Caco-2 (cell line): ENCODE measurements at regions not wholly inside any gene's neighbourhood (a gene's known extent, or its start where the extent isn't known, plus 50 kb on each side); places are given as distances from the start of the nearest gene placed in this dataset.

Experiments used
- BruUV-seq: library from RNA; stranded (reverse); fragments of 400-500 nt; replicated peaks from 2 replicates; lab custom pipeline; 2021; lab: Mats Ljungman, UMichigan
- CTCF ChIA-PET: fragments of 300-600 bp; sonication (Branson Sonifier 250); formaldehyde crosslinking; loops from one replicate; lab custom pipeline; 2022; ENCODE audit warnings: antibody characterized with exemption; lab: Charles Lee
- POLR2A ChIA-PET: fragments of 300-600 bp; sonication (Branson Sonifier 250); formaldehyde crosslinking; loops from one replicate; lab custom pipeline; 2022; ENCODE audit warnings: antibody characterized with exemption; lab: Charles Lee
- DNase-seq, 2 experiments: peaks; one replicate each; pipeline versions ENCODE4 v3.0.0 to v3.0.0-alpha.2; 2020 to 2022
- H3K27me3 ChIP-seq: replicated peaks from 2 replicates; pipeline ENCODE4 v1.6.0; 2011; ENCODE audit warnings: low read length; ENCODE audit not compliant: control insufficient read depth, insufficient read depth
- H3K36me3 ChIP-seq: 2 replicates; pipeline ENCODE4 v1.5.1; 2011; ENCODE audit warnings: low read length; ENCODE audit not compliant: control insufficient read depth, insufficient read depth
- H3K4me1 ChIP-seq: fragments of 250-450 bp; sonication (Bioruptor Pico); 2 replicates; pipeline ENCODE4 v1.5.1; 2020; ENCODE audit warnings: mild to moderate bottlenecking
- H3K4me3 ChIP-seq: 2 replicates; pipeline ENCODE4 v1.5.1; 2011; ENCODE audit warnings: low read depth, mild to moderate bottlenecking, control low read depth, low read length
- H3K9me3 ChIP-seq: fragments of 250-450 bp; sonication (Bioruptor Pico); 2 replicates; pipeline ENCODE4 v1.5.1; 2020; ENCODE audit warnings: mild to moderate bottlenecking, moderate library complexity
- H3K27ac Mint-ChIP-seq: one replicate; pipeline ENCODE4 v1.8.0; 2022; ENCODE audit warnings: mixed read lengths; ENCODE audit not compliant: unreplicated experiment
- H3K27me3 Mint-ChIP-seq: one replicate; pipeline ENCODE4 v1.8.0; 2022; ENCODE audit warnings: mixed read lengths; ENCODE audit not compliant: insufficient read depth, unreplicated experiment
- H3K36me3 Mint-ChIP-seq: one replicate; pipeline ENCODE4 v1.8.0; 2022; ENCODE audit warnings: mild to moderate bottlenecking, mixed read lengths; ENCODE audit not compliant: insufficient read depth, unreplicated experiment
- H3K4me1 Mint-ChIP-seq: one replicate; pipeline ENCODE4 v1.8.0; 2022; ENCODE audit warnings: low read depth, mixed read lengths; ENCODE audit not compliant: unreplicated experiment
- H3K4me3 Mint-ChIP-seq: one replicate; pipeline ENCODE4 v1.8.0; 2022; ENCODE audit warnings: mild to moderate bottlenecking, moderate library complexity, mixed read lengths; ENCODE audit not compliant: unreplicated experiment
- H3K9me3 Mint-ChIP-seq: one replicate; pipeline ENCODE4 v1.8.0; 2022; ENCODE audit warnings: mixed read lengths; ENCODE audit not compliant: unreplicated experiment
- intact Hi-C: fragments of 100-400 bp; cut with micrococcal nuclease; formaldehyde crosslinking; loops from one replicate; pipeline ENCODE4 v1.10.0; 2022; ENCODE audit not compliant: unreplicated experiment
- TF ChIP-seq, protein P1 (sequence below), 2 experiments: fragments of 200-600 bp in 1 of 2; IDR thresholded peaks; 1 replicate in 1 of 2; 2 replicates in 1 of 2; pipeline versions ENCODE4 v1.5.1 to v1.8.0; 2011 to 2022; ENCODE audit warnings: antibody characterized with exemption in 1 of 2, control low read depth in 1 of 2, inconsistent platforms in 1 of 2, low read depth in 1 of 2, low read length in 1 of 2, mild to moderate bottlenecking in 1 of 2, moderate library complexity in 1 of 2; ENCODE audit not compliant: insufficient read depth in 1 of 2, severe bottlenecking in 1 of 2, unreplicated experiment in 1 of 2

DNA sequence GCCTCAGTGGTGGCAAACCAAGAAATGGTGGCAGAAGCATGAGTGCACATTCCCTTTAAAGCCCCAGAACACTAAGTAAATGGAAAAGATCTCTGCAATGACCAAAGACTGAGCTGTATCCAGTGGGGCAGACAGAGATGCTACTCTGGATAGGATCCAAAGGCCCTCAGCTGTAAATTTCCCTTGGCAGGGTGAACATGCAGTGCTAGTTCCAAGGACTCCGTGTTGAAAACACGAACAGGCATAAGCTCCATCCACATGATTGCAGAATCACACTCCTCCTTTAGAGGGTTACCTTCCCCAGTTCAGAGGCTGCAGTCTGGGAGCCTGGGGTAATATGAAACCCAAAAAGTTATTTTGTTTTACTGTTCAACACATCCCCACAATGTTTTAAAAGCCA lies 98.6 kb upstream of the KLF7 start:
- no peak for DNase-seq
- H3K9me3 Mint-ChIP-seq: no peaks in the 10 kb centered on the region
- POLR2A ChIA-PET: no interaction called here
- CTCF ChIA-PET: no interaction called here
- no peaks in the 10 kb centered on the region for H3K36me3 Mint-ChIP-seq
- H3K4me3 Mint-ChIP-seq: no peak overlapping the region
- no peaks in the 10 kb centered on the region for H3K9me3 ChIP-seq
- no TSS peak for BruUV-seq
- no peaks in the 10 kb centered on the region for H3K4me1 Mint-ChIP-seq
- no peaks in the 10 kb centered on the region for H3K36me3 ChIP-seq
- intact Hi-C loops: no loop called here
- TF ChIP-seq, protein P1, sequence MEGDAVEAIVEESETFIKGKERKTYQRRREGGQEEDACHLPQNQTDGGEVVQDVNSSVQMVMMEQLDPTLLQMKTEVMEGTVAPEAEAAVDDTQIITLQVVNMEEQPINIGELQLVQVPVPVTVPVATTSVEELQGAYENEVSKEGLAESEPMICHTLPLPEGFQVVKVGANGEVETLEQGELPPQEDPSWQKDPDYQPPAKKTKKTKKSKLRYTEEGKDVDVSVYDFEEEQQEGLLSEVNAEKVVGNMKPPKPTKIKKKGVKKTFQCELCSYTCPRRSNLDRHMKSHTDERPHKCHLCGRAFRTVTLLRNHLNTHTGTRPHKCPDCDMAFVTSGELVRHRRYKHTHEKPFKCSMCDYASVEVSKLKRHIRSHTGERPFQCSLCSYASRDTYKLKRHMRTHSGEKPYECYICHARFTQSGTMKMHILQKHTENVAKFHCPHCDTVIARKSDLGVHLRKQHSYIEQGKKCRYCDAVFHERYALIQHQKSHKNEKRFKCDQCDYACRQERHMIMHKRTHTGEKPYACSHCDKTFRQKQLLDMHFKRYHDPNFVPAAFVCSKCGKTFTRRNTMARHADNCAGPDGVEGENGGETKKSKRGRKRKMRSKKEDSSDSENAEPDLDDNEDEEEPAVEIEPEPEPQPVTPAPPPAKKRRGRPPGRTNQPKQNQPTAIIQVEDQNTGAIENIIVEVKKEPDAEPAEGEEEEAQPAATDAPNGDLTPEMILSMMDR (IDR thresholded peaks at IDR 0.05; ENCODE audit: insufficient read depth in 1 of 2, low read depth in 1 of 2, low read length in 1 of 2, severe bottlenecking in 1 of 2, unreplicated experiment in 1 of 2): no peak
- no peaks in the 10 kb centered on the region for H3K27me3 ChIP-seq
- H3K4me1 ChIP-seq: 0 out of 2 replicates have a peak, but pooled peaks cover 2% of the 10 kb centered on the region
- no peaks in the 10 kb centered on the region for H3K27me3 Mint-ChIP-seq
- no peak overlapping the region for H3K27ac Mint-ChIP-seq
- no peak overlapping the region for H3K4me3 ChIP-seq

DNA sequence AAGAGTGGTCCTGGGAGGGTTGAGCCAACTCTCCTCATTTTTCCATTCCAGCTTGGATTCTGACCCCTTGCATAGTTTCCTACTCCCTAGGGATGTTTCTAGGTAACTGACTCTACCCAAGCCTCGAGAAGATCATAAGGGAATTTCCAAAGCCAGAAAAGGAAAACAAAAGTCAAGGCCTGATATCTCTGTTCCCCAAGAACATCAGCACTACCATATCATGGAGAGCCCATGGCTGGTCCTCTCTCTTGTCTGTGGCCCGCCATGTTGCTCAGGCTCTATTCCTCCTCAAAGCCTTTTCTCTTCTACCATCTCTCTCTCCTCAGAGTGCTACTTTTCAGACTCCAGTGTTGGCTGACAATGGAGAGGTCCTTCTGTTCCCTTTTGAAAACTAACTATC lies 99.6 kb upstream of the KLF7 start:
- Mint-ChIP-seq H3K27me3 (no peaks in the 10 kb centered on the region), H3K9me3 (no peaks in the 10 kb centered on the region), H3K27ac (no peak overlapping the region), H3K36me3 (no peaks in the 10 kb centered on the region), H3K4me3 (no peak overlapping the region), H3K4me1 (no peaks in the 10 kb centered on the region)
- Histone ChIP-seq H3K36me3 (no peaks in the 10 kb centered on the region), H3K9me3 (no peaks in the 10 kb centered on the region), H3K27me3 (no peaks in the 10 kb centered on the region), H3K4me1 (0 out of 2 replicates have a peak, but pooled peaks cover 7% of the 10 kb centered on the region), H3K4me3 (no peak overlapping the region)
- intact Hi-C loops: no loop called here
- ChIA-PET CTCF (no interaction called here), POLR2A (no interaction called here)
- TF ChIP-seq, protein P1 (IDR thresholded peaks at IDR 0.05; ENCODE audit: insufficient read depth in 1 of 2, low read depth in 1 of 2, low read length in 1 of 2, severe bottlenecking in 1 of 2, unreplicated experiment in 1 of 2): no peak
- BruUV-seq: no TSS peak
- DNase-seq: no peak

DNA sequence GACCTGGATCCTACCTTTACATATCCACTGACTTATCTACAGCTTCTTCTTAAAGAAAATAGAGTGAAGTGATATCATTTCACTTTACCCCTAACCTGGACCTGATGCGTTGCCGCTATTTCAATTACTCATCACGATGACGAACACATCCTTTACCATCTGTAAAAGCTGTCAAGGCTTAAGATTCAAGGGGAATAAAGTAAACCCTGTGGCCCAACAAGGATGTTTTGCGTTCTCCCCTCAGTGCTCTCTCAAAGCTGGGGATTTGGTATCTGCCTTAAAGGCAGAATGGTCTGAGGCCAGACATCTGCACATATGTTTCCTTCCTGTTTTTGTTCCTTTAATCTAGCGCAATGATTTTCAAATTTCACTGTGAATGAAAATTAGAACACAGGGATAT lies 100.1 kb upstream of the KLF7 start:
- no peak overlapping the region for H3K4me3 ChIP-seq
- H3K36me3 ChIP-seq: no peaks in the 10 kb centered on the region
- H3K4me1 Mint-ChIP-seq: no peaks in the 10 kb centered on the region
- intact Hi-C loops: no loop called here
- CTCF ChIA-PET: no interaction called here
- no peak overlapping the region for H3K27ac Mint-ChIP-seq
- H3K9me3 ChIP-seq: no peaks in the 10 kb centered on the region
- H3K36me3 Mint-ChIP-seq: no peaks in the 10 kb centered on the region
- no peaks in the 10 kb centered on the region for H3K9me3 Mint-ChIP-seq
- H3K27me3 ChIP-seq: no peaks in the 10 kb centered on the region
- 0 out of 2 replicates have a peak, but pooled peaks cover 7% of the 10 kb centered on the region for H3K4me1 ChIP-seq
- POLR2A ChIA-PET: no interaction called here
- no peak overlapping the region for H3K4me3 Mint-ChIP-seq
- no TSS peak for BruUV-seq
- H3K27me3 Mint-ChIP-seq: no peaks in the 10 kb centered on the region
- TF ChIP-seq, protein P1 (IDR thresholded peaks at IDR 0.05; ENCODE audit: insufficient read depth in 1 of 2, low read depth in 1 of 2, low read length in 1 of 2, severe bottlenecking in 1 of 2, unreplicated experiment in 1 of 2): no peak
- no peak for DNase-seq
